Keratinocyte (primary cell): ENCODE measurements at regions not wholly inside any gene's neighbourhood (a gene's known extent, or its start where the extent isn't known, plus 50 kb on each side); places are given as distances from the start of the nearest gene placed in this dataset.

ENCODE experiments used
- DNase-seq: peaks from one replicate; pipeline ENCODE4 v3.0.0-alpha.2; 2011; ENCODE audit warnings: low read depth, missing footprints, low spot score
- FAIRE-seq: peaks from 2 replicates; lab custom pipeline; 2011; peaks lifted over from hg19 to GRCh38; lab: Jason Lieb, UNC
- H2AFZ ChIP-seq: 2 replicates; pipeline ENCODE4 v1.6.0; 2012; ENCODE audit warnings: low read length, control low read depth, inconsistent platforms; ENCODE audit not compliant: control insufficient read depth
- H3K27ac ChIP-seq: 2 replicates; pipeline ENCODE4 v1.5.1; 2011; ENCODE audit warnings: low read length; ENCODE audit not compliant: control insufficient read depth, insufficient read depth
- H3K27me3 ChIP-seq: 3 replicates; pipeline ENCODE4 v1.6.0; 2011; ENCODE audit warnings: low read length; ENCODE audit not compliant: control insufficient read depth, insufficient read depth; ENCODE audit errors: extremely low read depth
- H3K36me3 ChIP-seq, 2 experiments: 2 replicates in 1 of 2; 3 replicates in 1 of 2; pipeline ENCODE4 v1.5.1; 2011; ENCODE audit warnings: low read length in 2 of 2, mild to moderate bottlenecking in 1 of 2; ENCODE audit not compliant: control insufficient read depth in 2 of 2, insufficient read depth in 2 of 2; ENCODE audit errors: extremely low read depth in 1 of 2
- H3K4me1 ChIP-seq: 3 replicates; pipeline ENCODE4 v1.5.1; 2011; ENCODE audit warnings: low read length; ENCODE audit not compliant: control insufficient read depth, insufficient read depth; ENCODE audit errors: extremely low read depth
- H3K4me2 ChIP-seq: 3 replicates; pipeline ENCODE4 v1.6.0; 2011; ENCODE audit warnings: low read depth, low read length; ENCODE audit not compliant: control insufficient read depth, insufficient read depth; ENCODE audit errors: extremely low read depth
- H3K4me3 ChIP-seq, 3 experiments: fragments of 200-600 bp in 1 of 3; sonication (generic) in 1 of 3; 2 replicates in 2 of 3; 3 replicates in 1 of 3; pipeline ENCODE4 v1.5.1; 2011 to 2016; ENCODE audit warnings: low read length in 3 of 3, mild to moderate bottlenecking in 3 of 3, control low read depth in 2 of 3, inconsistent platforms in 1 of 3, low read depth in 1 of 3, mixed read lengths in 1 of 3, mixed run types in 1 of 3, moderate library complexity in 1 of 3; ENCODE audit not compliant: control insufficient read depth in 2 of 3, insufficient read depth in 2 of 3; ENCODE audit errors: extremely low read depth in 1 of 3
- H3K79me2 ChIP-seq: 2 replicates; pipeline ENCODE4 v1.6.0; 2012; ENCODE audit warnings: low read length; ENCODE audit not compliant: control insufficient read depth, insufficient read depth
- H3K9ac ChIP-seq: 3 replicates; pipeline ENCODE4 v1.6.0; 2011; ENCODE audit warnings: low read length; ENCODE audit not compliant: control insufficient read depth, insufficient read depth; ENCODE audit errors: extremely low read depth
- H3K9me1 ChIP-seq: 3 replicates; pipeline ENCODE4 v1.6.0; 2011; ENCODE audit warnings: low read length; ENCODE audit not compliant: control insufficient read depth, insufficient read depth; ENCODE audit errors: extremely low read depth
- H3K9me3 ChIP-seq: 2 replicates; pipeline ENCODE4 v1.5.1; 2012; ENCODE audit warnings: low read depth, low read length; ENCODE audit not compliant: control insufficient read depth
- H4K20me1 ChIP-seq: 3 replicates; pipeline ENCODE4 v1.6.0; 2011; ENCODE audit warnings: low read length; ENCODE audit not compliant: control insufficient read depth, insufficient read depth; ENCODE audit errors: extremely low read depth
- EZH2 ChIP-seq: IDR thresholded peaks from one replicate; pipeline ENCODE4 v1.6.1; 2012; ENCODE audit warnings: inconsistent platforms, mild to moderate bottlenecking, low read length, moderate library complexity
- dilution Hi-C: fragments of 300-500 bp; cut with MboI; formaldehyde crosslinking; loops from one replicate; pipeline ENCODE4 v1.7.0; 2020; ENCODE audit warnings: low sequenced_read_pairs; ENCODE audit not compliant: extremely low pct_ligation_motif_present
- TF ChIP-seq, protein P1 (sequence below), 3 experiments: IDR thresholded peaks in 1 of 3; conservative IDR thresholded peaks in 1 of 3; optimal IDR thresholded peaks in 1 of 3; 2 replicates in 2 of 3; 3 replicates in 1 of 3; pipeline versions ENCODE3 to v1.5.1; 2011; ENCODE audit warnings: low read length in 3 of 3, mild to moderate bottlenecking in 3 of 3, moderate library complexity in 2 of 3, control low read depth in 1 of 3, inconsistent platforms in 1 of 3; ENCODE audit not compliant: insufficient read depth in 2 of 3; ENCODE audit errors: extremely low read depth in 1 of 3

DNA sequence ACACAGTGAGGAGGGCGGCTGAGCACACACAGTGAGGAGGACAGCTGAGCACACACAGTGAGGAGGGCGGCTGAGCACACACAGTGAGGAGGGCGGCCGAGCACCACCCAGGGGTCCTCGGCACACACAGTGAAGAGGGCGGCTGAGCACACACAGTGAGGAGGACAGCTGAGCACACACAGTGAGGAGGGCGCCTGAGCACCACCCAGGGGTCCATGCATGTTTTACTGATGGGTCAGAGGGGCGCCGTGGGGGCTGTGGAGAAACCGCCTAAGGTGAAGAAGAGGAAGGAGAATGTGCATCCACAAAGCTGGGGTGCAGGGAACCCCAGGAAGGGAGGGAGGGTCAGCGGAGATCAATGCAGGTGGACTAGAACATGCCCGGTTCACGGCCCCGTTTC, 461.8 kb downstream of the BRD1 start:
- no peak for FAIRE-seq

DNA sequence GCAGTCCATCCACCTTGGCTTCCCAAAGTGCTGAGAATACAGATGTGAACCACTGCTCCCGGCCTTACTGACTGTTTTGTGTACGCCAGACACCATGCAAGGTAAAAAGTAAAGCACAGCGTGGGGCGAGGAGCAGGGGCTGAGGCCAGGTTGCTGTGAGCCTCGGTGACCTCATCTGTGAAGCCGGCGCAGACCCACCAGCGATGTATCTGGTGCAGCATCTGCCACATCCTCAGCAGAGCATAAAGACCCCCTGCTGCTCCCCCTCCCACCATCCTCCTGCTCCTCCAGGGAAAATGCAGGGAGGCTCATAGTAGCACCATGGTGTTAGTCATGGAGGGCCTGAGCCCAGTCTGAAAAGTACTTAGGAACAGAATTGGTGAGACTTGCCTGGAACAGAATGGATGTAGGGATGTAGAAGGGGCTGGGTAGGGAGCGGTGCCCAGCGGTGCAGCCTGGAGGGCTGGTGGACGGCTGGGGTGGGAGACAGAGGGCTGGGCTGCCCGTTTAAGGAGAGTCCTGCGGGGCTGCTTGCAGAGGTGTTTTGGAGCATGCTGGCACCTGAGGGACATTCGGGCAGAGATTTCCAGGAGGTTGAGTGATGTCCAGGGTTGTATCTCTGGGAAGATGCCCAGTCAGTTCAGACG, 462.4 kb downstream of the BRD1 start:
- DNase-seq (no peak), FAIRE-seq (no peak)
- no peak overlapping the region for H3K4me3 ChIP-seq
- no peak overlapping the region for H2AFZ ChIP-seq
- H3K27ac ChIP-seq = no peak overlapping the region
- no peak overlapping the region for H3K4me2 ChIP-seq
- no peaks in the 10 kb centered on the region for H3K36me3 ChIP-seq
- H3K27me3 ChIP-seq = no peaks in the 10 kb centered on the region
- H3K79me2 ChIP-seq = no peaks in the 10 kb centered on the region
- H4K20me1 ChIP-seq = no peaks in the 10 kb centered on the region
- H3K9ac ChIP-seq = no peak overlapping the region
- no peaks in the 10 kb centered on the region for H3K9me1 ChIP-seq
- peaks cover 20% of the 10 kb centered on the region for H3K9me3 ChIP-seq
- dilution Hi-C loops = no loop called here
- no peaks in the 10 kb centered on the region for H3K4me1 ChIP-seq
- TF ChIP-seq, protein P1, sequence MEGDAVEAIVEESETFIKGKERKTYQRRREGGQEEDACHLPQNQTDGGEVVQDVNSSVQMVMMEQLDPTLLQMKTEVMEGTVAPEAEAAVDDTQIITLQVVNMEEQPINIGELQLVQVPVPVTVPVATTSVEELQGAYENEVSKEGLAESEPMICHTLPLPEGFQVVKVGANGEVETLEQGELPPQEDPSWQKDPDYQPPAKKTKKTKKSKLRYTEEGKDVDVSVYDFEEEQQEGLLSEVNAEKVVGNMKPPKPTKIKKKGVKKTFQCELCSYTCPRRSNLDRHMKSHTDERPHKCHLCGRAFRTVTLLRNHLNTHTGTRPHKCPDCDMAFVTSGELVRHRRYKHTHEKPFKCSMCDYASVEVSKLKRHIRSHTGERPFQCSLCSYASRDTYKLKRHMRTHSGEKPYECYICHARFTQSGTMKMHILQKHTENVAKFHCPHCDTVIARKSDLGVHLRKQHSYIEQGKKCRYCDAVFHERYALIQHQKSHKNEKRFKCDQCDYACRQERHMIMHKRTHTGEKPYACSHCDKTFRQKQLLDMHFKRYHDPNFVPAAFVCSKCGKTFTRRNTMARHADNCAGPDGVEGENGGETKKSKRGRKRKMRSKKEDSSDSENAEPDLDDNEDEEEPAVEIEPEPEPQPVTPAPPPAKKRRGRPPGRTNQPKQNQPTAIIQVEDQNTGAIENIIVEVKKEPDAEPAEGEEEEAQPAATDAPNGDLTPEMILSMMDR (optimal IDR thresholded peaks at IDR 0.05 in 1 of 3, IDR thresholded peaks at IDR 0.05 in 1 of 3, conservative IDR thresholded peaks at IDR 0.05 in 1 of 3; ENCODE audit: extremely low read depth in 1 of 3, insufficient read depth in 2 of 3, low read length in 3 of 3) = no peak
- no peak for TF ChIP-seq EZH2

More for the DNA sequence above, 461.8 kb downstream of the BRD1 start:
- Histone ChIP-seq H3K9ac (no peak overlapping the region), H3K27ac (no peak overlapping the region), H3K9me1 (no peaks in the 10 kb centered on the region), H3K79me2 (no peaks in the 10 kb centered on the region), H4K20me1 (no peaks in the 10 kb centered on the region), H3K27me3 (no peaks in the 10 kb centered on the region), H2AFZ (no peak overlapping the region), H3K4me1 (no peaks in the 10 kb centered on the region), H3K36me3 (no peaks in the 10 kb centered on the region), H3K4me3 (no peak overlapping the region), H3K4me2 (no peak overlapping the region), H3K9me3 (peaks cover 23% of the 10 kb centered on the region)
- DNase-seq = no peak
- dilution Hi-C loops = no loop called here
- no peak for TF ChIP-seq EZH2
- TF ChIP-seq, protein P1 (optimal IDR thresholded peaks at IDR 0.05 in 1 of 3, IDR thresholded peaks at IDR 0.05 in 1 of 3, conservative IDR thresholded peaks at IDR 0.05 in 1 of 3; ENCODE audit: extremely low read depth in 1 of 3, insufficient read depth in 2 of 3, low read length in 3 of 3) = no peak
